Retinal pigment epithelial cell (primary cell): ENCODE measurements at regions not wholly inside any gene's neighbourhood (a gene's known extent, or its start where the extent isn't known, plus 50 kb on each side); places are given as distances from the start of the nearest gene placed in this dataset.
A peak's percentile ranks its signal among the peaks of the same experiment; 100 is the strongest.

Experiments used
- DNase-seq: peaks from one replicate; pipeline ENCODE4 v3.0.0-alpha.2; 2010; ENCODE audit warnings: low read depth
- H3K4me3 ChIP-seq: 2 replicates; pipeline ENCODE4 v1.5.1; 2011; ENCODE audit warnings: mild to moderate bottlenecking, low read length, control low read depth, moderate library complexity
- TF ChIP-seq, protein P1 (sequence below): conservative IDR thresholded peaks from 2 replicates; pipeline ENCODE4 v1.5.1; 2011; ENCODE audit warnings: low read depth, low read length, control low read depth, inconsistent platforms

DNA sequence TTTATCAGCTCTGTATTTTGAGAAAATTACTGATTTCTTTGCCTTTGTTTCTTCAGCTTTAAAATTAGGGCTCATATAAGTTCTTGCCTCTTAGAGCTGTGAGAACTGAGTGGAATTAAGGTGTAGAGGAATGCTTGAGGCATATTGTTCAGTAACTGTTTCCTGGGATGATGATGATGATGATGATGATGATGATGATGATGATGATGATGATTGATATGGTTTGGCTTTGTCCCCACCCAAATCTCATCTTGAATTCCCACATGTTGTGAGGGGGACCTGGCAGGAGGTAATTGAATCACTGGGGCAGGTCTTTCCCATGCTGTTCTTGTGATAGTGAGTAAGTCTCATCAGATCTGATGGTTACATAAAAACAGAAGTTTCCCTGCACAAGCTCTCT lies 118.7 kb downstream of the CHRM3 start:
- no peak overlapping the region for H3K4me3 ChIP-seq
- DNase-seq: no peak
- TF ChIP-seq, protein P1, sequence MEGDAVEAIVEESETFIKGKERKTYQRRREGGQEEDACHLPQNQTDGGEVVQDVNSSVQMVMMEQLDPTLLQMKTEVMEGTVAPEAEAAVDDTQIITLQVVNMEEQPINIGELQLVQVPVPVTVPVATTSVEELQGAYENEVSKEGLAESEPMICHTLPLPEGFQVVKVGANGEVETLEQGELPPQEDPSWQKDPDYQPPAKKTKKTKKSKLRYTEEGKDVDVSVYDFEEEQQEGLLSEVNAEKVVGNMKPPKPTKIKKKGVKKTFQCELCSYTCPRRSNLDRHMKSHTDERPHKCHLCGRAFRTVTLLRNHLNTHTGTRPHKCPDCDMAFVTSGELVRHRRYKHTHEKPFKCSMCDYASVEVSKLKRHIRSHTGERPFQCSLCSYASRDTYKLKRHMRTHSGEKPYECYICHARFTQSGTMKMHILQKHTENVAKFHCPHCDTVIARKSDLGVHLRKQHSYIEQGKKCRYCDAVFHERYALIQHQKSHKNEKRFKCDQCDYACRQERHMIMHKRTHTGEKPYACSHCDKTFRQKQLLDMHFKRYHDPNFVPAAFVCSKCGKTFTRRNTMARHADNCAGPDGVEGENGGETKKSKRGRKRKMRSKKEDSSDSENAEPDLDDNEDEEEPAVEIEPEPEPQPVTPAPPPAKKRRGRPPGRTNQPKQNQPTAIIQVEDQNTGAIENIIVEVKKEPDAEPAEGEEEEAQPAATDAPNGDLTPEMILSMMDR: no peak

GRCh38 chr1:239507826-239508225 lies 121.5 kb downstream of the CHRM3 start:
- DNase-seq: no peak

GRCh38 chr1:239511875-239512274 lies 125.5 kb downstream of the CHRM3 start:
- no peak overlapping the region for H3K4me3 ChIP-seq
- DNase-seq: no peak
- TF ChIP-seq, protein P1: no peak

More at GRCh38 chr1:239507826-239508225, 121.5 kb downstream of the CHRM3 start:
- TF ChIP-seq, protein P1: no peak
- H3K4me3 ChIP-seq: no peak overlapping the region

- TF ChIP-seq, protein P1: no peak
- DNase-seq: no peak
Measured at GRCh38 chr1:239516579-239516978, 130.2 kb downstream of the CHRM3 start.

GRCh38 chr1:239526391-239526790 lies 140.0 kb downstream of the CHRM3 start:
- no peak overlapping the region for H3K4me3 ChIP-seq
- TF ChIP-seq, protein P1: no peak

More at GRCh38 chr1:239516579-239516978, 130.2 kb downstream of the CHRM3 start:
- H3K4me3 ChIP-seq: no peak overlapping the region

DNA sequence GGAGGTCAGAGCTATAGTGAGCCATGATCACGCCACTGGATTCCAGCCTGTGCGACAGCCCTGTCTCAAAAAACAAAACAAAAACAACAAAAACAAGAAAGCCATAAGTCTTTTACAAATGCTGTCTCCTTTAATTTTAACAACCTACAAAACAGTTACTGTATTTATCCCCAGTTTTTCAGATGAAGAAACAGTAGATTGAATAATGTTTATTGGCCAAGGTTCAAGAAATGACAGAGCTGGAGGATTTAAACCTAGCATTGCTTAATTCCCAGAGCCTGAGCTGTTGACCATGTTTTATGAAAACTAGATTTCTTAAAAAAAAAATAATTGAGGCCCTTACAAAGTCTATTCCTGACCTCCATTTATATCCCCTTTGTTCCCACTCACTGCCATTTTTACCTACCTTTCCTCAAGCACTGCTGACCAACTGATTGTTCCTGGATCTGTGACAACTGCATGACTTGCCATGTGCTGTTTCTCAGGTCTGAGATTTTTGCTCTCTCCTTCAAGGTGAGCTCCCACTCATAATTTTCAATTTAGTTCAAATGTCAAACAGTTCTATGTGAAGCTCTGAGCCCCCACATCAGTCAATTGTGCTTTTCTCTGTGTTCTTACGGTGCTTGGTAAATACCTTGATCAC lies 140.8 kb downstream of the CHRM3 start:
- DNase-seq: peak; percentile 15
- no peak overlapping the region for H3K4me3 ChIP-seq
- TF ChIP-seq, protein P1: no peak

More at GRCh38 chr1:239526391-239526790, 140.0 kb downstream of the CHRM3 start:
- no peak for DNase-seq

GRCh38 chr1:239536165-239536849 lies 149.9 kb downstream of the CHRM3 start:
- H3K4me3 ChIP-seq: no peak overlapping the region
- TF ChIP-seq, protein P1: no peak
- no peak for DNase-seq
